ENCODE measurements at regions not wholly inside any gene's neighbourhood (a gene's known extent, or its start where the extent isn't known, plus 50 kb on each side); places are given as distances from the start of the nearest gene placed in this dataset.

- no peak for FAIRE-seq
- DNase-seq (ENCODE audit: low spot score) = no peak
These were observed 50.1 kb downstream of the CEP43 start for GRCh38 chr6:167049275-167049674.

- DNase-seq (ENCODE audit: low spot score) (no peak), FAIRE-seq (no peak)
These were observed 51.7 kb downstream of the CEP43 start for GRCh38 chr6:167050903-167051302.

GRCh38 chr6:167053895-167054530, 54.8 kb downstream of the CEP43 start:
- FAIRE-seq (no peak), DNase-seq (ENCODE audit: low spot score) (no peak)

- no peak for FAIRE-seq
- no peak for DNase-seq (ENCODE audit: low spot score)
These were observed 55.8 kb downstream of the CEP43 start for GRCh38 chr6:167054987-167055386.

- no peak for DNase-seq (ENCODE audit: low spot score)
- FAIRE-seq = peak; percentile 10
These were observed 57.2 kb downstream of the CEP43 start for GRCh38 chr6:167056370-167056769.

- FAIRE-seq (no peak), DNase-seq (ENCODE audit: low spot score) (no peak)
These were observed 59.1 kb downstream of the CEP43 start for GRCh38 chr6:167058261-167058660.
